Activated CD8-positive, alpha-beta T cell treated with anti-CD3 and anti-CD28 coated beads for 36 hours (primary cell): ENCODE measurements at regions not wholly inside any gene's neighbourhood (a gene's known extent, or its start where the extent isn't known, plus 50 kb on each side); places are given as distances from the start of the nearest gene placed in this dataset.

Experiments used
- ATAC-seq: fragments of 200-7000 bp; cut with Tn5 transposase; one replicate; pipeline ENCODE4 v1.10.0; 2021; ENCODE audit warnings: mild to moderate bottlenecking, moderate library complexity
- CTCF ChIA-PET: fragments of 350-600 bp; sonication (Branson Sonifier 250); formaldehyde crosslinking; loops from one replicate; lab custom pipeline; 2021; ENCODE audit warnings: antibody characterized with exemption; lab: Charles Lee
- POLR2A ChIA-PET: fragments of 350-600 bp; sonication (Branson Sonifier 250); formaldehyde crosslinking; loops from one replicate; lab custom pipeline; 2021; ENCODE audit warnings: antibody characterized with exemption; lab: Charles Lee
- DNase-seq: peaks from one replicate; pipeline ENCODE4 v3.0.0-alpha.2; 2020
- H3K27ac Mint-ChIP-seq: one replicate; pipeline ENCODE4 v1.8.0; 2021; ENCODE audit warnings: mild to moderate bottlenecking, mixed read lengths
- H3K27me3 Mint-ChIP-seq: one replicate; pipeline ENCODE4 v1.8.0; 2021; ENCODE audit warnings: mixed read lengths
- H3K36me3 Mint-ChIP-seq: one replicate; pipeline ENCODE4 v1.8.0; 2021; ENCODE audit warnings: low read depth, mixed read lengths
- H3K4me1 Mint-ChIP-seq: one replicate; pipeline ENCODE4 v1.8.0; 2021; ENCODE audit warnings: low read depth, mixed read lengths
- H3K4me3 Mint-ChIP-seq: one replicate; pipeline ENCODE4 v1.8.0; 2021; ENCODE audit warnings: mild to moderate bottlenecking, moderate library complexity, mixed read lengths
- H3K9me3 Mint-ChIP-seq: one replicate; pipeline ENCODE4 v1.8.0; 2021; ENCODE audit warnings: mixed read lengths
- intact Hi-C: fragments of 100-400 bp; cut with micrococcal nuclease; formaldehyde crosslinking; loops from one replicate; pipeline ENCODE4 v1.10.0; 2022
- TF ChIP-seq, protein P1 (sequence below): fragments of 200-600 bp; IDR thresholded peaks from one replicate; pipeline ENCODE4 v1.8.0; 2022; ENCODE audit warnings: antibody characterized with exemption, mild to moderate bottlenecking

DNA sequence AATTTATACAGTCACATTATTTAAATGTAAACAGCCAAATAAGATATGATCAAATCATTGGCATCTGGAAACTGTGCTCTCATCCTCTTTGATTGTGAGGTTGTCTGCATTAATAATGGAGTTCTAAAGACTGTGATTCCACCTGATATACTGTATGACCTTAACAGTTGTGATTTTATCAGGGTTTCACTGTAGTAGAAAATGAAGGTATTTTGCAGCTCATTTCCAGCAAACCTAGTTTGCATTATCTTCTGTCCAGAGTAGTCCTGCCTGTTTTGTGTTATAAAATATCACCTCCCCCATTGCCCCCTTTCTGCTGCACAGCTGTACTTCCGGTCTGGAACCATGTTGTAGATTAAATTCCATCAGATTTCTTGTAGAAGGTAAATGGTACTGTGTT, 731.6 kb upstream of the FANCL start:
- no peak overlapping the region for H3K27ac Mint-ChIP-seq
- H3K9me3 Mint-ChIP-seq, result no peaks in the 10 kb centered on the region
- H3K27me3 Mint-ChIP-seq, result no peaks in the 10 kb centered on the region
- POLR2A ChIA-PET, result no interaction called here
- ATAC-seq (no peak), DNase-seq (no peak)
- CTCF ChIA-PET, result no interaction called here
- no peaks in the 10 kb centered on the region for H3K4me1 Mint-ChIP-seq
- TF ChIP-seq, protein P1, sequence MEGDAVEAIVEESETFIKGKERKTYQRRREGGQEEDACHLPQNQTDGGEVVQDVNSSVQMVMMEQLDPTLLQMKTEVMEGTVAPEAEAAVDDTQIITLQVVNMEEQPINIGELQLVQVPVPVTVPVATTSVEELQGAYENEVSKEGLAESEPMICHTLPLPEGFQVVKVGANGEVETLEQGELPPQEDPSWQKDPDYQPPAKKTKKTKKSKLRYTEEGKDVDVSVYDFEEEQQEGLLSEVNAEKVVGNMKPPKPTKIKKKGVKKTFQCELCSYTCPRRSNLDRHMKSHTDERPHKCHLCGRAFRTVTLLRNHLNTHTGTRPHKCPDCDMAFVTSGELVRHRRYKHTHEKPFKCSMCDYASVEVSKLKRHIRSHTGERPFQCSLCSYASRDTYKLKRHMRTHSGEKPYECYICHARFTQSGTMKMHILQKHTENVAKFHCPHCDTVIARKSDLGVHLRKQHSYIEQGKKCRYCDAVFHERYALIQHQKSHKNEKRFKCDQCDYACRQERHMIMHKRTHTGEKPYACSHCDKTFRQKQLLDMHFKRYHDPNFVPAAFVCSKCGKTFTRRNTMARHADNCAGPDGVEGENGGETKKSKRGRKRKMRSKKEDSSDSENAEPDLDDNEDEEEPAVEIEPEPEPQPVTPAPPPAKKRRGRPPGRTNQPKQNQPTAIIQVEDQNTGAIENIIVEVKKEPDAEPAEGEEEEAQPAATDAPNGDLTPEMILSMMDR, result no peak
- intact Hi-C loops, result no loop called here
- no peak overlapping the region for H3K4me3 Mint-ChIP-seq
- H3K36me3 Mint-ChIP-seq, result no peaks in the 10 kb centered on the region

DNA sequence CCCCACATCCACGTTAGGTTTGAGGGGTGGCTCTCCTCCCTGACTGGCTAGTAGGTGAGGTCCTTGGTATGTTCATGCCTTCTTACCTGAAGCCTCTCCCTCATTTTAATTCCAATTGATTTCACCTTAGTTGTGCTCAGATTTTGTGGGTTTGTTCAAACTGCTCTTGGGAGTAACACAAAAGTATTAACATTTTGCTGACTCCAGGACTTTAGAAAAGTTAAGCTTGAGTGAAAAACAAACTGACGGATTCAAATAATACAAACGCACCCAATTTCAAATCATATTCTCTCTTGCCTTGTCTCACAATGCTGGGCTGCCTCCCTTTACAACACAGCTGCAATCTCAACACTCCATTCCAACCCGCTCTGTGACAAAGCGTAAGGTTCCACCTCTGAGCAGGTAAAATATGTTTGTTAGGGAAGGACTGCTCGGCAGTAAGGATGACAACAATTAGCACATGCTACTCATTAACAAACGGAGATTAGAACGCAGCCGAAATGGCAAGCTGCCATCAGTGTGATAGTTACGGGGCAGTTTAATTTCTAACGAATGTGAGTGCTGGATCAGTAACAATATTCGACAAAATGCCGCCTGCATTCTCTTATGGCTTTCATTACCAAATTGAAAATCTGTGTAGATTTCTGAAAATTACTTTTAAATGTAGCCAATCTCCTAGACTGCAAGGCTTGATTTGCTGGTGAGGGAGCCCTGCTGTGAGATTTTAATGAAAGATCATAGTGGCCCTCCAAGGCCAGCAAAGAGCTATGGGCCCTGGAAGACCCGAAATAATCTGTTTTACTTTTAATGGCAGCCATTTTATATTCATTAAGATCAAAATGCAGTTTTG, 730.6 kb upstream of the FANCL start:
- Mint-ChIP-seq H3K9me3 (no peaks in the 10 kb centered on the region), H3K4me3 (no peak overlapping the region), H3K27me3 (no peaks in the 10 kb centered on the region), H3K36me3 (no peaks in the 10 kb centered on the region), H3K27ac (no peak overlapping the region), H3K4me1 (no peaks in the 10 kb centered on the region)
- ATAC-seq (no peak), DNase-seq (no peak)
- intact Hi-C loops, result no loop called here
- TF ChIP-seq, protein P1, result no peak
- ChIA-PET CTCF (no interaction called here), POLR2A (no interaction called here)

DNA sequence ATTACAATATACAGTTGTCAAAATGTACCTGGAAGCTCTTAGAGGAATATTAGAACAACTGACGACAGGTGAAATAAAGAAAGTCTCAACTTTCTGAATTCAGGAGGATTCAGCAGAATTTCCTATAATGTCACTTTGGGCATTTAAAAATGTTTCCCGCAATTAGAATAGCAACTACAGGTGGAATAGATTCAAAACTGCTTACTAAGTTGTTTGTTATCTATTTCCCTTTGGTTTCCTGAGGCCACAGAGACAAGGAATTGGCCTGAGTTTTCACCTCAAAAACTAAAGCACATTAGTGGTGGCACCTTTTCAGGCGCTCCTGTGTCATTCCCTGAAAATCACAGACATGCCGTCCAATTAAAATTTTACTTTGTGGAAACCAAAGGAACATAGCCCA, 729.2 kb upstream of the FANCL start:
- intact Hi-C loops, result no loop called here
- Mint-ChIP-seq H3K4me1 (no peaks in the 10 kb centered on the region), H3K27me3 (no peaks in the 10 kb centered on the region), H3K4me3 (no peak overlapping the region), H3K9me3 (no peaks in the 10 kb centered on the region), H3K27ac (no peak overlapping the region), H3K36me3 (no peaks in the 10 kb centered on the region)
- ChIA-PET CTCF (no interaction called here), POLR2A (no interaction called here)
- TF ChIP-seq, protein P1, result no peak
- no peak for ATAC-seq
- DNase-seq, result no peak

DNA sequence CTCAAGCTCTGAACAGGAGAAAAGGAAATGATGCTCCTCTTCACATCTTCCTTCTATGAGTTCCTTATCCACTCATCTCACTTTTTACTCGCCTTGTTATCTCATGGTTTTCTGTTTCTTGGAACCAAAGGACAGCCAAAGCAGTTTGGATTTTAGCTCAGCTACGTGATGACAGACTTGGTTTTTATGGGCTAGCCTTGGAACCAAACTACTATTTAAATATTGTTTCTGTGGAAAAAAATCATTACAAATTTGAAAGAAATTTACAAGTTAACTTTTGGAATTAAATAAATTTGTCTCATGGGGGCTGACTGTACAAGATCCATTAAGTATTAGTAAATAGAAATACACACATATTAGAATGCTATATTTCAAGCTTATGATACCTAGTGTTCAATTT, 727.8 kb upstream of the FANCL start:
- Mint-ChIP-seq H3K9me3 (no peaks in the 10 kb centered on the region), H3K27me3 (no peaks in the 10 kb centered on the region), H3K4me3 (no peak overlapping the region), H3K4me1 (no peaks in the 10 kb centered on the region), H3K36me3 (no peaks in the 10 kb centered on the region), H3K27ac (no peak overlapping the region)
- CTCF ChIA-PET, result interaction anchor here (0.6 kb wide), 1 partner anchor 25 kb away, joined by 3 read pairs; no protein-coding TSS in a partner anchor
- TF ChIP-seq, protein P1, result no peak
- DNase-seq (no peak), ATAC-seq (no peak)
- intact Hi-C loops, result no loop called here
- POLR2A ChIA-PET, result no interaction called here

DNA sequence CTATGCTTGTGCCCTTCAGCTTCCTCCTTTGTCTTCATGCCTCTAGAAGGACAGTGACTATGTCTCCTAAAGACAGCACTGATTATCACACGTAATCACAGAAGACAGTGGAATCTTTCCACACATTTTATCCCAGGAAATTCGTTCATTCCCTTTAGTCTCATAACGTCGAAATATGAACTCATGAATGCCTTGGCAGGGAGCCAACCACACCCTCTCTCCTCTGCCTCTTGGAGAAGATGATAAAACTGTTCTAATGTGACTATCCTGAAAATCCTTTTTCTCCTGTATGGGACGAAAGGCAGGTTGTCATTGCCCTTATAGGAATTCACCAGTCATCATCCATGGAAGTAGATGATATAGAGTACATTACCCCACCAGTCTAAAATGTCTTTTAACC, 726.6 kb upstream of the FANCL start:
- ChIA-PET CTCF (no interaction called here), POLR2A (no interaction called here)
- TF ChIP-seq, protein P1, result no peak
- Mint-ChIP-seq H3K36me3 (no peaks in the 10 kb centered on the region), H3K4me3 (no peak overlapping the region), H3K27me3 (no peaks in the 10 kb centered on the region), H3K27ac (no peak overlapping the region), H3K9me3 (no peaks in the 10 kb centered on the region), H3K4me1 (no peaks in the 10 kb centered on the region)
- no peak for ATAC-seq
- no peak for DNase-seq
- intact Hi-C loops, result no loop called here
